Lower leg skin (tissue), 4 donors: ENCODE measurements at regions not wholly inside any gene's neighbourhood (a gene's known extent, or its start where the extent isn't known, plus 50 kb on each side); places are given as distances from the start of the nearest gene placed in this dataset.

ENCODE experiments used
- DNase-seq, 2 donors: peaks; one replicate each; pipeline ENCODE4 v3.0.0-alpha.2; 2019; ENCODE audit warnings: low spot score in 2 of 2
- H3K4me3 ChIP-seq: fragments of 200-600 bp; sonication (generic); 2 replicates; pipeline ENCODE4 v1.5.1; 2017; ENCODE audit warnings: mild to moderate bottlenecking, low read depth; ENCODE audit not compliant: poor library complexity, severe bottlenecking
- CTCF ChIP-seq, 3 donors: fragments of 450-650 bp; IDR thresholded peaks; one replicate each; pipeline ENCODE4 v1.5.1; 2016; ENCODE audit warnings: antibody characterized with exemption in 3 of 3, mild to moderate bottlenecking in 3 of 3, moderate library complexity in 2 of 3
- POLR2A ChIP-seq, 2 donors: fragments of 450-650 bp; IDR thresholded peaks; one replicate each; pipeline ENCODE4 v1.6.1; 2016 to 2017; ENCODE audit warnings: antibody characterized with exemption in 2 of 2, mild to moderate bottlenecking in 1 of 2, moderate library complexity in 1 of 2
- WGBS, 2 donors: methylation state at CpG; one replicate each; pipeline ENCODE4 v1.1.5; 2018; 5-methylcytosine and 5-hydroxymethylcytosine counted together
- intact Hi-C: fragments of 100-400 bp; cut with DNase I; formaldehyde crosslinking; loops from one replicate; pipeline ENCODE4 v1.15.0; 2023; ENCODE audit warnings: low total_unique reads

- no peak for DNase-seq
- H3K4me3 ChIP-seq = no peak overlapping the region
- WGBS, 2 donors = 51 to 69% methylated on average over 6 to 7 of the region's 7 CpGs
- no peak for TF ChIP-seq POLR2A (IDR thresholded peaks at IDR 0.05)
- no peak for TF ChIP-seq CTCF (IDR thresholded peaks at IDR 0.05)
- intact Hi-C loops = no loop called here
Observed at GRCh38 chr2:54371460-54372065, 84.6 kb upstream of the SPTBN1 start.

DNA sequence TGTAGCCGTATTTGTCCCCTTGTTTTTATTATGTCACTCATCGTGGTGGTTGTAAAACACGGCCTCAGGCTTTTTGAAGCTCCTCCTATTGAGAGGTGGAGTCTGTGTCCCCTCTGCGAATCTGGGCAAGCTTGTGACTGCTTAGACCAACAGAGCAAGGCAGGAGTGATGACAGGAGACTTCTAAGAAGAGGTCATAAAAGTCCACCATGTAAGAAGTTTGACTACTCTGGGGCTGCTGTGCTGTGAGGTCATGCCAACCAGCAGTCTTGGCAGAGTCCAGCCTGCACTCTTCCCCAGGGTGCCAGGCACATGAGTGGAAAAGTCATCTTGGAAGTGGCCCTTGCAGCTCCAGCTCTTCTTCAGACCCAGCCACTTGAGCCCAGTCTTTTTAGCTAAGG is 83.8 kb upstream of the SPTBN1 start:
- 53 to 57% methylated on average over 4 of the region's 4 CpGs for WGBS, 2 donors
- no peak overlapping the region for H3K4me3 ChIP-seq
- no peak for TF ChIP-seq POLR2A (IDR thresholded peaks at IDR 0.05)
- TF ChIP-seq CTCF (IDR thresholded peaks at IDR 0.05) = no peak
- intact Hi-C loops = no loop called here
- DNase-seq = no peak

DNA sequence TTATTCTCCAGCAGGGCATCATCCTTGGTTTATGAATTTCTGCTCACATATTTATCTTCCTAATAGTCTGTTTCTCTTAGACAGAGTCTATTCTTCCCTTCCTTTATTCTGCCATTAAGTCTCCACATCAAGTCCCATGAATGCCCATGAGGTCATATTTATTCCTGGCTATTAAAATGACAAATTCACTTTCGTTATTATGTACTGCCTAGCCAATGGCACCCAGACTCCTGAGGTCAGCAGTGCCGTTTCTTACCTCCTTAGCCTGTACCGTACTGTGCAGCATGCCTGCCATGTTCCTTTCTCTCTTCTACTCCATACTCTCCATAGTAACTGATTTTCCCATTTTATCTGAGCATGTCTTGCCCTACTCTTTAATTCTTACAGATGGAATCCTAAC is 82.3 kb upstream of the SPTBN1 start:
- 56 to 59% methylated on average over 3 of the region's 3 CpGs for WGBS, 2 donors
- DNase-seq = no peak
- H3K4me3 ChIP-seq = no peak overlapping the region
- no peak for TF ChIP-seq CTCF (IDR thresholded peaks at IDR 0.05)
- intact Hi-C loops = no loop called here

DNA sequence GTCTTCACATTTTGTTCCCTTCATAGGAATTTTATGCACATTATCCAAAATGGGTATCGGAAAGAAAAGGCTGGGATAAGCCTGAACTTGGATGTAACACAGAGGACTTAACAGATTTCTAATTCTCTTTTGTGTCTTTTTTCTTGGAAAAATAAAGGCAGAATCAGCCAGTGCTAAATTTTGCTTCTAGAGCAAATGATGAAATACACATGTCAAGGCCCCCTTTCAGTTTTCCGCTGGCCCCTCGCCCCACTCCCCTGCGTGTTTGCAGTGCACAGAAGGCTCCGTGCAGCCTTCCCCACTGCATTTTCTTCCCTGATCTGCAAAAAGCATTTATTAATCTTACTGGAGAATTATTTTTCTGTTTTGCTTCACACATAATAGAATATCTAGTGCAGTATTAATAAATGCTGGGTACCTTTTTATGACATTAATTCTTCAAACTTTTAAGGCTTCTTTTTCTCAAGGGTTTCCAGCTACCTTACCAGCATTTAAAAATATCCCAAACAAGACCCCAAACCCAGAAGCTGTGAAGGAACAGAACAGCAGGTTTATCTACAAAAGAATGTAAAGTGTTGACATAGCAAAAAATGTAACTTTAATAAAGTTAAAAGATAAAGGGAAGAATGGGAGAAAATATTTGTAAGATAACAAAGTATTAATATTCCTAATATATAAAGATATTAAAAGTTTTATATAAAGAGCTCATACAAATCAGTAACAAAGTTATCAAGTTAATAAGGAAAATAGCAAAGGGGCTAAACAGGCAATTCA is 81.3 kb upstream of the SPTBN1 start:
- no peak for DNase-seq
- TF ChIP-seq POLR2A (IDR thresholded peaks at IDR 0.05) = no peak
- intact Hi-C loops = no loop called here
- H3K4me3 ChIP-seq = no peak overlapping the region
- 64 to 79% methylated on average over 5 of the region's 5 CpGs for WGBS, 2 donors

- DNase-seq = no peak
- 76 to 86% methylated on average over 3 of the region's 3 CpGs for WGBS, 2 donors
- no peak for TF ChIP-seq CTCF (IDR thresholded peaks at IDR 0.05)
- TF ChIP-seq POLR2A (IDR thresholded peaks at IDR 0.05) = no peak
- intact Hi-C loops = no loop called here
- no peak overlapping the region for H3K4me3 ChIP-seq
Observed at GRCh38 chr2:54377451-54377850, 78.7 kb upstream of the SPTBN1 start.

GRCh38 chr2:54377901-54378493 is 78.1 kb upstream of the SPTBN1 start:
- intact Hi-C loops = no loop called here
- 77% methylated on average over 10 of the region's 10 CpGs for WGBS, 2 donors
- TF ChIP-seq CTCF (IDR thresholded peaks at IDR 0.05) (no peak), POLR2A (IDR thresholded peaks at IDR 0.05) (no peak)
- H3K4me3 ChIP-seq = no peak overlapping the region
- no peak for DNase-seq
